Endothelial cell of umbilical vein (primary cell): ENCODE measurements at regions not wholly inside any gene's neighbourhood (a gene's known extent, or its start where the extent isn't known, plus 50 kb on each side); places are given as distances from the start of the nearest gene placed in this dataset.

Source experiments
- BruUV-seq: library from RNA; stranded (reverse); fragments of 400-500 nt; replicated peaks from 2 replicates; lab custom pipeline; 2021; lab: Mats Ljungman, UMichigan
- CTCF ChIA-PET: fragments of 300-600, 350-600 bp; sonication (Branson Sonifier 250); formaldehyde crosslinking; loops from one replicate; lab custom pipeline; 2021; ENCODE audit warnings: antibody characterized with exemption, inconsistent platforms; lab: Charles Lee
- POLR2A ChIA-PET: fragments of 300-600, 350-600 bp; sonication (Branson Sonifier 250); formaldehyde crosslinking; loops from one replicate; lab custom pipeline; 2021; ENCODE audit warnings: antibody characterized with exemption, inconsistent platforms; lab: Charles Lee
- DNase-seq: peaks from one replicate; pipeline ENCODE4 v3.0.0-alpha.2; 2011; ENCODE audit warnings: low read depth, low spot score
- FAIRE-seq: peaks from 2 replicates; lab custom pipeline; 2011; peaks lifted over from hg19 to GRCh38; lab: Jason Lieb, UNC
- H2AFZ ChIP-seq: 2 replicates; pipeline ENCODE4 v1.6.0; 2012; ENCODE audit warnings: low read depth, low read length, control low read depth, inconsistent platforms
- H3K27ac ChIP-seq: 2 replicates; pipeline ENCODE4 v1.5.1; 2011; ENCODE audit warnings: low read depth, mild to moderate bottlenecking, control low read depth, low read length, moderate library complexity; ENCODE audit not compliant: insufficient read depth
- H3K27me3 ChIP-seq, 2 experiments: 2 replicates each; pipeline versions ENCODE4 v1.6.0 to v1.6.1; 2011; ENCODE audit warnings: low read length in 2 of 2, mixed read lengths in 1 of 2; ENCODE audit not compliant: control insufficient read depth in 2 of 2, insufficient read depth in 2 of 2
- H3K36me3 ChIP-seq, 2 experiments: 2 replicates in 1 of 2; 3 replicates in 1 of 2; pipeline ENCODE4 v1.5.1; 2011; ENCODE audit warnings: low read length in 2 of 2, mild to moderate bottlenecking in 1 of 2, moderate library complexity in 1 of 2; ENCODE audit not compliant: control insufficient read depth in 2 of 2, insufficient read depth in 2 of 2; ENCODE audit errors: extremely low read depth in 1 of 2
- H3K4me1 ChIP-seq: 3 replicates; pipeline ENCODE4 v1.5.1; 2011; ENCODE audit warnings: mild to moderate bottlenecking, low read length; ENCODE audit not compliant: control insufficient read depth, insufficient read depth; ENCODE audit errors: extremely low read depth
- H3K4me2 ChIP-seq: 2 replicates; pipeline ENCODE4 v1.6.1; 2011; ENCODE audit warnings: low read length, control low read depth, mixed read lengths; ENCODE audit not compliant: insufficient read depth
- H3K4me3 ChIP-seq, 3 experiments: fragments of 200-600 bp in 1 of 3; sonication (generic), shearing (Covaris generic) in 1 of 3; replicated peaks in 1 of 3; 2 replicates each; pipeline ENCODE4 v1.5.1; 2011 to 2016; ENCODE audit warnings: control low read depth in 3 of 3, low read length in 3 of 3, mild to moderate bottlenecking in 2 of 3, inconsistent platforms in 1 of 3, low read depth in 1 of 3, moderate library complexity in 1 of 3; ENCODE audit not compliant: insufficient read depth in 1 of 3
- H3K79me2 ChIP-seq: 2 replicates; pipeline ENCODE4 v1.6.0; 2012; ENCODE audit warnings: low read length, inconsistent platforms; ENCODE audit not compliant: control insufficient read depth, insufficient read depth
- H3K9ac ChIP-seq: replicated peaks from 2 replicates; pipeline ENCODE3; 2011; ENCODE audit warnings: low read length, control low read depth; ENCODE audit not compliant: insufficient read depth; ENCODE audit errors: extremely low read depth
- H3K9me1 ChIP-seq: replicated peaks from 3 replicates; pipeline ENCODE4 v1.6.0; 2011; ENCODE audit warnings: mild to moderate bottlenecking, low read length; ENCODE audit not compliant: control insufficient read depth, insufficient read depth; ENCODE audit errors: extremely low read depth
- H3K9me3 ChIP-seq: replicated peaks from 2 replicates; pipeline ENCODE4 v1.5.1; 2012; ENCODE audit warnings: low read length, inconsistent platforms; ENCODE audit not compliant: control insufficient read depth, insufficient read depth
- H4K20me1 ChIP-seq: replicated peaks from 2 replicates; pipeline ENCODE3; 2011; ENCODE audit warnings: mild to moderate bottlenecking, low read length; ENCODE audit not compliant: control insufficient read depth, insufficient read depth; ENCODE audit errors: extremely low read depth
- EZH2 ChIP-seq: IDR thresholded peaks from 2 replicates; pipeline ENCODE4 v1.6.1; 2012; ENCODE audit warnings: borderline replicate concordance, low read depth, mild to moderate bottlenecking, moderate library complexity, low read length, inconsistent platforms; ENCODE audit not compliant: severe bottlenecking
- GATA2 ChIP-seq: IDR thresholded peaks from 2 replicates; pipeline ENCODE4 v1.7.0; 2011; ENCODE audit warnings: low read depth, mild to moderate bottlenecking, moderate library complexity, mixed read lengths, low read length; ENCODE audit not compliant: insufficient read length, insufficient read depth
- MYC ChIP-seq: IDR thresholded peaks from one replicate; pipeline ENCODE4 v1.6.1; 2011; ENCODE audit warnings: mild to moderate bottlenecking, low read depth, low read length
- POLR2A ChIP-seq: IDR thresholded peaks from 2 replicates; pipeline ENCODE4 v1.6.1; 2012; ENCODE audit warnings: low read depth, mild to moderate bottlenecking, control low read depth, low read length
- POLR2AphosphoS5 ChIP-seq: IDR thresholded peaks from 2 replicates; pipeline ENCODE4 v1.6.1; 2012; ENCODE audit warnings: low read depth, mild to moderate bottlenecking, control low read depth, low read length, moderate library complexity; ENCODE audit not compliant: insufficient read depth
- dilution Hi-C: fragments of 300-500 bp; cut with MboI; formaldehyde crosslinking; loops from one replicate; pipeline ENCODE4 v1.15.0; 2019; ENCODE audit warnings: low sequenced_read_pairs; ENCODE audit not compliant: extremely low pct_ligation_motif_present
- intact Hi-C: fragments of 100-400 bp; cut with micrococcal nuclease; formaldehyde crosslinking; loops from one replicate; pipeline ENCODE4 v1.10.0; 2022
- TF ChIP-seq, protein P1 (sequence below), 2 donors: IDR thresholded peaks; 1 replicate in 1 of 2; 2 replicates in 1 of 2; pipeline ENCODE4 v1.5.1; 2011; ENCODE audit warnings: low read length in 2 of 2, mild to moderate bottlenecking in 2 of 2, moderate library complexity in 2 of 2, control low read depth in 1 of 2, inconsistent platforms in 1 of 2, low read depth in 1 of 2; ENCODE audit not compliant: insufficient read depth in 1 of 2; ENCODE audit errors: extremely low read depth in 1 of 2
- TF ChIP-seq, protein P2 (sequence below): IDR thresholded peaks from 2 replicates; pipeline ENCODE4 v1.6.1; 2011; ENCODE audit not compliant: insufficient read depth, insufficient read length

DNA sequence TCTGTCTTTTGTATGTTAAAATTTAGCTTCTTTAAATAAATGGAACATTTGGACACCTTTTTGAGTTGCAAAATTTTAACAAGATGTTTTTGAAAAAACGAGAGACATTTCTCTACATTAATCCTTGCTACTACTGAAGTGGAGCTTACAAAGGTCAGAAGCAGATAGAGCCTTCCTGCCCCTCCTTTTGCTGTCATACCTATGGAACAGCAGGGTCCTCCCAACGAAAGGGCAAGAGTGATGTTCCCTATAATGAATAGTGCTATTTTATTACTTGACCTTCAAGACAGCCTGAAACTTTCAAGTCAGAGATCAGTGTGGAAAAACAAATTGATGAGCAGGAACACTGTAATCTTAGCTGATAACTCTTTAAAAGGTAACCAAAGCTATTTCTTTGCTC lies 1538.9 kb downstream of the PLA2G4A start:
- Histone ChIP-seq H3K4me1 (peaks cover 11% of the 10 kb centered on the region), H4K20me1 (no peaks in the 10 kb centered on the region), H3K4me3 (no peak overlapping the region), H3K36me3 (no peaks in the 10 kb centered on the region), H3K9me3 (no peaks in the 10 kb centered on the region), H2AFZ (no peak overlapping the region), H3K4me2 (no peak overlapping the region), H3K9ac (no peak overlapping the region), H3K27ac (no peak overlapping the region), H3K9me1 (no peaks in the 10 kb centered on the region), H3K79me2 (no peaks in the 10 kb centered on the region), H3K27me3 (no peaks in the 10 kb centered on the region)
- ChIA-PET POLR2A (interaction anchor here (0.7 kb wide), 1 partner anchor 605 kb away, joined by 3 read pairs; no protein-coding TSS in a partner anchor), CTCF (no interaction called here)
- dilution Hi-C loops = no loop called here
- TF ChIP-seq, protein P1, sequence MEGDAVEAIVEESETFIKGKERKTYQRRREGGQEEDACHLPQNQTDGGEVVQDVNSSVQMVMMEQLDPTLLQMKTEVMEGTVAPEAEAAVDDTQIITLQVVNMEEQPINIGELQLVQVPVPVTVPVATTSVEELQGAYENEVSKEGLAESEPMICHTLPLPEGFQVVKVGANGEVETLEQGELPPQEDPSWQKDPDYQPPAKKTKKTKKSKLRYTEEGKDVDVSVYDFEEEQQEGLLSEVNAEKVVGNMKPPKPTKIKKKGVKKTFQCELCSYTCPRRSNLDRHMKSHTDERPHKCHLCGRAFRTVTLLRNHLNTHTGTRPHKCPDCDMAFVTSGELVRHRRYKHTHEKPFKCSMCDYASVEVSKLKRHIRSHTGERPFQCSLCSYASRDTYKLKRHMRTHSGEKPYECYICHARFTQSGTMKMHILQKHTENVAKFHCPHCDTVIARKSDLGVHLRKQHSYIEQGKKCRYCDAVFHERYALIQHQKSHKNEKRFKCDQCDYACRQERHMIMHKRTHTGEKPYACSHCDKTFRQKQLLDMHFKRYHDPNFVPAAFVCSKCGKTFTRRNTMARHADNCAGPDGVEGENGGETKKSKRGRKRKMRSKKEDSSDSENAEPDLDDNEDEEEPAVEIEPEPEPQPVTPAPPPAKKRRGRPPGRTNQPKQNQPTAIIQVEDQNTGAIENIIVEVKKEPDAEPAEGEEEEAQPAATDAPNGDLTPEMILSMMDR (IDR thresholded peaks at IDR 0.05; ENCODE audit: extremely low read depth in 1 of 2, insufficient read depth in 1 of 2, low read depth in 1 of 2, low read length in 2 of 2) = no peak
- TF ChIP-seq MYC (no peak), POLR2A (no peak), POLR2AphosphoS5 (no peak), GATA2 (no peak), EZH2 (no peak)
- TF ChIP-seq, protein P2, sequence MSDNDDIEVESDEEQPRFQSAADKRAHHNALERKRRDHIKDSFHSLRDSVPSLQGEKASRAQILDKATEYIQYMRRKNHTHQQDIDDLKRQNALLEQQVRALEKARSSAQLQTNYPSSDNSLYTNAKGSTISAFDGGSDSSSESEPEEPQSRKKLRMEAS = no peak
- DNase-seq (no peak), FAIRE-seq (no peak)
- BruUV-seq = no TSS peak
- intact Hi-C loops = no loop called here
